PFSK-1 (cell line): ENCODE measurements at regions not wholly inside any gene's neighbourhood (a gene's known extent, or its start where the extent isn't known, plus 50 kb on each side); places are given as distances from the start of the nearest gene placed in this dataset.

Experiments used
- FOXP2 ChIP-seq: optimal IDR thresholded peaks from 2 replicates; pipeline ENCODE3; 2011; ENCODE audit warnings: borderline replicate concordance, control low read depth, inconsistent platforms; ENCODE audit not compliant: insufficient read depth; ENCODE audit errors: extremely low read length, extremely low read depth
- POLR2AphosphoS5 ChIP-seq: IDR thresholded peaks from 2 replicates; pipeline ENCODE4 v1.6.1; 2012; ENCODE audit warnings: low read depth, mild to moderate bottlenecking, control low read depth, low read length, moderate library complexity
- REST ChIP-seq, 2 experiments: IDR thresholded peaks; 2 replicates each; pipeline versions ENCODE4 v1.6.1 to v1.8.0; 2011 to 2012; ENCODE audit warnings: low read depth in 2 of 2, low read length in 2 of 2, control low read depth in 1 of 2, inconsistent platforms in 1 of 2, mild to moderate bottlenecking in 1 of 2, moderate library complexity in 1 of 2; ENCODE audit not compliant: insufficient read depth in 1 of 2
- SIN3A ChIP-seq: IDR thresholded peaks from 2 replicates; pipeline ENCODE4 v1.6.1; 2012; ENCODE audit warnings: mild to moderate bottlenecking, low read length, moderate library complexity, borderline replicate concordance; ENCODE audit not compliant: insufficient read depth
- TAF1 ChIP-seq: IDR thresholded peaks from 2 replicates; pipeline ENCODE4 v1.6.1; 2012; ENCODE audit warnings: low read length, control low read depth, borderline replicate concordance; ENCODE audit not compliant: insufficient read depth

GRCh38 chr2:226483143-226483542, 316.5 kb downstream of the IRS1 start:
- TF ChIP-seq POLR2AphosphoS5 (no peak), TAF1 (no peak), REST (IDR thresholded peaks at IDR 0.05; ENCODE audit: insufficient read depth in 1 of 2, low read depth in 2 of 2, low read length in 2 of 2) (no peak), SIN3A (no peak), FOXP2 (no peak)
